ENCODE measurements at regions not wholly inside any gene's neighbourhood (a gene's known extent, or its start where the extent isn't known, plus 50 kb on each side); places are given as distances from the start of the nearest gene placed in this dataset.

DNA sequence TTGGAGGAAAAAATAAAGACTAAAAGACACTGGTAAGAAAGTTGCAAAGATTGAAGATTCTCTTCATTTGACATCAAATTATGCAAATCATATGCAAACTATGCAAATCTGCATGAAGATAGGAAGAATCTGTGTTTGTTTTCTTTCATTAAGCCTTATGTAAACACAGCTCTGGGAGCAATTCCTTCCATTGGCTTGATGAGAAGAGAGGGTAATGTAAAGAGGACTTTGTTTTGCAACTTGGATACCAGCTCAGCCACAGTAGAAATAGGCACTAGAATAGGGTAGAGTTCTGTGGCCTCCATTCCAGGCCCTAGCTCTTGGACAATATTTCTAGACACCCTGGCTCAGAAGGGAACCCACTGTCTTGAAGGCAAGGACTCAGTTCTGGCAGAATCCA is 388.4 kb upstream of the RASGEF1B start:
- no peak for DNase-seq

- no peak for DNase-seq
Measured at GRCh38 chr4:81854406-81854805, 382.7 kb upstream of the RASGEF1B start.

DNA sequence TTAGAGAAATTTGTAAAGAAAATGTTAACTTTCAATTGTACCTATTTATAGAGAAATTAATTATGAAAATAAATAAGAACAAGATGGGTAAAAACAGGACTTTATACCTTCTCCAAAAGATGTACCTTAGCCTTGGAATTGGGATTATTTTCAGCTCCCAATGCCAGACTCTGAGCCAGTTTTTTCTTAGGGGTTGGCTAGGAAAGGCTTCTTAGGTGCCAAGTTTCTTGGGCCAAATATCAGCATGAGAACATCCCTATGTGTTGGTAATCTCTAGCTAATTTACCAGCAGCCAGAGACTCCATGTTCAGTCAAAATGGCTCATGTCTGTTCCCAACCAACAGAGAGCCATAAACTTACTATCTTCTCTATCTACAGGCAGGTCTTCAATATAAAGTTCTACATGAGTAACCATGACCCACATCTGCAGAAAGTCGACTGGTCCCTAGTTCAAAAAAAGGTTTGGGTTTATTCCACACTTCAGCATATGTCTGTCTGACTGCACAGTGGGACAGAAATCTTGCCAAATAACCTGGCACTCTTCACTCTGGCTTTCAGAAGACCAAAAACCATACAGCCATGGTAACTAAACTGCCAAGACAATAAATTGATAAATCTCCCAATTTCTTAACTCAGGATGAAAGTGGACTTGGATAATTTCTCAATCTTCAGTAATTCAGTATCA is 380.5 kb upstream of the RASGEF1B start:
- no peak for DNase-seq

DNA sequence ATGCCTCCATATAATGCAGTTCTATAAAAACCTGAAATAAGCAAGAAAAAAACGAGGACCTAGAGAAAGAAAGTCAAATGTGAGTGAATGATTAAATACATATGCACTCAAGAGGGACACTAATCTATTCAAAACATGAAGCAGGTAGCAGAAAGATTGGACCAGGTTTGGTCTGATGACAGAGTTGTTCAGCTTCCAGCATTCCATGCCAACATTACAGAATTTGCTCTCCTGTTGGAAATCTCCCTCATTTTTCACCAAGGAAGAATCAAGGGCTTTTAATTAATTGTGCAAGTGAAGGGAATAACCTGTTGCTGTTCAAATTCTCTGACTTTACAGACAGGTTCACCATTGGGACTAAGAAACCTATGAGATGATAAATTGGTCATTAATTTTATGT is 379.0 kb upstream of the RASGEF1B start:
- DNase-seq: no peak

GRCh38 chr4:81845761-81846160 is 374.1 kb upstream of the RASGEF1B start:
- no peak for DNase-seq

- DNase-seq: no peak
Measured at GRCh38 chr4:81845273-81845672, 373.6 kb upstream of the RASGEF1B start.

- DNase-seq: peak; percentile 17
Measured at GRCh38 chr4:81844717-81845116, 373.0 kb upstream of the RASGEF1B start.

DNA sequence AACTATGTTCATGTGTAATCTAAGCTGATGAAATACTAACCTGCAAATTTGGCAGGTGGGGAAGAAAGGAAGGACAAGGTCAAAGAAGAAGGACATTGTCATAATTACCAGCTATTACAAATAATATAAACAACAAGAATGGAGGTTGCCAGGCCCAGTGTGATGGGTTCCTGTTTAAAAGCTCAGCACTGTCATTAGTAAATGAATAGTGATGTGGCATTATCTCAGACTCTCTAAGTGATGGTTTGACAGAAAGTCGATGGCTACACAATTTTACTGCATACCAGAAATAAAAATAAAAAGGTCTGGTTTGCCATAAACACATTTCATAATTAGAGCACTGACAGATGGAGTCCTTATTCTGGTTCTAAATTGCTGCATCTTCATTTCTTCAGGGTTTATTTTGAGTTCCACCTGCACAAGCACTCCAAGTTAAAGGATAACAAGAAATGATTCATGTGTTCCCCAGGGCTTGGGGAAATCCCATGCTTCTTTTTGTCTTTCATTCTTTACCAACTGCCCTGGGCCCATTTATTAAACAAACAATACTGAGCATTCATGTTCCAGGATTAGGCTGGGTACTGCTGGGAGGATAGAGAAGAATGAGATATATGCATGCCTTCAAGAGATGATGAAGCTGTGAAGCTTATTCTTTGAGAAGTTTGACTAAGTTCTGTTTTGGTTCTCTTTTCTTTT is 367.8 kb upstream of the RASGEF1B start:
- DNase-seq: no peak

- no peak for DNase-seq
Measured at GRCh38 chr4:81838586-81838985, 366.9 kb upstream of the RASGEF1B start.

GRCh38 chr4:81836716-81837115 is 365.0 kb upstream of the RASGEF1B start:
- DNase-seq: no peak

- DNase-seq: no peak
Measured at GRCh38 chr4:81833576-81833975, 361.9 kb upstream of the RASGEF1B start.

GRCh38 chr4:81828991-81829390 is 357.3 kb upstream of the RASGEF1B start:
- DNase-seq: no peak

DNA sequence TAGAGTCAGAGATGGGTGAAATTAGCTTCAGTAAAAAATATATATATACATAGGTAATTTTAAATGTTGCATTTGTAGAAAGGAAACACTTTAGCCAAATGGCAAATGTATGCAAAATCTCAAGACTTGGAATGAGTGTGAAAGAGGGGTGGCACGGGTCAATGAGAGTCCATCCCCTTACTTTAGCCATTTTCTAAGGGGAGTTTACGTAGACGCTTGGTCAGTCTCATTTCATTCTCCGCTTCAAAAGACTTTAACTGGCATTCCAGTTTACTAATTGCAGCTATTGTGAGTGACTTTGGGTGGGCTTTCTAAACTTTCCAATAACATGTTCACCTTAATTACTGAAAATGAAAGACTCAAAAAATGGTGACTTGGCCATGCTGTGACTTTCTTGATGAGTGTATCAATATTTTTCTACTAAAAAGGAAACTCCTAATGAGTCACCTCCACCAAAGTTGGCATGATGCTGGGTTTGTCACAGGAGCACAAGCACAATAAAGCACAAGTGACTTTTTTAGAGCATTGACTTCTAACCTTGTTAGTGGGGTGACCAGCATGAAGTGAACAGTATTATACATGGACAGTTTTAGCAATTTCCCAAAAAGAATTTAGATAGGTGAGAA is 356.0 kb upstream of the RASGEF1B start:
- DNase-seq: no peak

DNA sequence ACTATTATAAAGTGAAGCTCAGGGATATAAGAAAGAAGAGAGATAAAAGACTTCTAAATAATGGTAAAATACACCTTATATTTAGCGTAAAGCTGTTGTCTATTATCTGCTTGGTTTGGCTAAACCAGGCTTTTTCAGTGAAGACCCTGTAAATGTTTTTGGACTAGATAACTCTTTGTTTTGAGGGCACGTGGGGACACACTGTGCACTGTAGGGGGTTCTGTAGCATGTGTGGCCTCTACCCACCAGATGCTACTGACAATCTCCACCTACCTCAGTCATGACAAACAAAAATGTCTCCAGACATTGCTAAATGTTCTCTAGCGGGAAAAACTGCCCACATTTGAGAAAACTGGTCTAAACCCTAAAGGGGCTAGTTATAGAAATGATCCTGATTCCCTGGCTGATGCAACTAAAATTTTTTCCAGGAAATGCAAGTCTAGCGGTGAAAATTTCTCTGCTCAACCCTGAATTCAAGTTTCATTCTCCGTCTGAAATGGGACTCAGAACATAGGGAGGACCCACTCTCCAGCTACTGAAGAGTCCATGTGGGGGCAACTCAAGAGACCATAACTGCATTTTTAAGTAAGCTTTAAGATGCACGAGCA is 355.2 kb upstream of the RASGEF1B start:
- DNase-seq: no peak

DNA sequence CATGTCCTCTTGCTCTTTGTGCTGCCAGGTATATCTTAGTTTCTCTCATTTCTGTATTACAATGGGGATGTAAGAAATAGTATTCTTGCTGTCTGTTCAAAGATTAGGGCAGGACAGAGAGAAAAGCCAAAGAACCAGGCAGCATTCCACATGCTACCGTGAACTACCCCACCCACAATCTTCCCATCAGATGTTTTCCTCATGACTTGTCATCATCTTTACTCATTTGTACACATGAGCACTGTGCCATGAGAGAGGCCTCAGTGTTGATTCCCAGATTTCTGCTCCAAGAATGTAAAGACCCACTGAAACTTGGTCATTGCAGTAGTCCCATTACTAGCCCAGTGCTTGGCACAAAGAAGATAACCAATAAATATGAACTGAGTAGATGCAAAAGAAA is 354.6 kb upstream of the RASGEF1B start:
- DNase-seq: no peak

- DNase-seq: no peak
Measured at GRCh38 chr4:81818385-81818920, 346.7 kb upstream of the RASGEF1B start.

GRCh38 chr4:81816031-81816761 is 344.5 kb upstream of the RASGEF1B start:
- no peak for DNase-seq

DNA sequence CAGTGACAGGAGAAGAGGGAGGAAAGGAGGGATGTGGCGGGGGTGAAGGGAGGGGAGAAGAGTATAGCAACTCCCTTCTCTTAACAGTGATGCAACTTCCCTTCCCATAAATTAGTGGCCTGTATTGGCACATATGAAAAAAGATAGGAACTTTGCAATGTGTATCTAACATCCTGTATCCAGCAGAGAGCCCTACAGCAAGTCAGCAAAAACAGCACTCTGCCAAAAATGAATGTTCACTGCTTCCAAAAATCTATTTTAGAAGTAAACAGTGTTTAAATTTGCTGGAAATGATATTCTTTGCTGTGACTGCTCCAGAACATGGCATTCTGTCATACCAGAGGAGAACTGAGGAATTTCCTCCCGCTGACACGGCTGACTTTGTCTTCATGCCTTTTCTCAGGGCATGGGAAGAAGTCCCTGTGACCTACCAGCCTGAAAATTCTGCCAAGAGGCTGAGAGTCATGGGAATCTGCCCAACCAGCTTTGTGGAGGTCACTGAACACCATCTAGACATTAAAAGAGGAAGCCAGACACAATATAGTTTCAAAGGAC is 343.4 kb upstream of the RASGEF1B start:
- DNase-seq: no peak

DNA sequence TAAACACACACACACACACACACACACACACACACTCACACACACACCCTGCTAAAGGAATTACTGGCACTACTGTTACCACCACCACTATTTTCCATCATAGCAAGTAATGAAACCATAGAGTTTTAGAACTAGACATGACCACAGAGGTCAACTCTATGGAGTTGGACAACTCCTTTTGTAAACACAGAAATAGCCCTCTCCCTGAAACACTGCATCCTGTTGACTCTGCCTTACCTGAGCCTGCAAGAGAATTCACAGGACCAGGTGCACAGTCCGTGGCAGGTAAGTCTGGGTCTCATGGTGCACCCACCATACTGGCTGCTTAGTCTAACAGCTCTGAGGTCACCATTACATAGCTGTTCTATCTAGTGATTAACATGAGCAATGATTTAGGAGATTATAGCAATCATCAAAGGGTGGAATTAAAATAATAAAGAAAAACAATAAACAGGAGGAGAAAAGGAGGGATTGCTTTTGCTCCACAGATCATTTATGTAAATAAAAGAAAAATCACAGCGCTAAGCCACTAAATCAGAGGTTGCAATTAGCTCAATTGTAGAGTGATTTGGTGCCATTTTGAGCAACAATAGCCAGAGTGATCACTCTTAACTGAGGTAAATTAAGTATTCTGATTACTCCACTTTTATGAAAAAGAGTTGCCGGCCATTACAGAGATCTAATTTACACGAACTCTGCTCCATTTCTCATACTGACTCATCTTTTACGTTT is 340.0 kb upstream of the RASGEF1B start:
- no peak for DNase-seq

- DNase-seq: no peak
Measured at GRCh38 chr4:81808011-81808672, 336.4 kb upstream of the RASGEF1B start.

- DNase-seq: no peak
Measured at GRCh38 chr4:81807386-81807785, 335.7 kb upstream of the RASGEF1B start.

Data from HCEC 1CT (cell line).